SK-N-SH (cell line): ENCODE measurements at regions not wholly inside any gene's neighbourhood (a gene's known extent, or its start where the extent isn't known, plus 50 kb on each side); places are given as distances from the start of the nearest gene placed in this dataset.

Experiments used
- CHD2 ChIP-seq: fragments of 150-350 bp; IDR thresholded peaks from 2 replicates; pipeline ENCODE4 v1.6.1; 2018; ENCODE audit warnings: low read length; ENCODE audit not compliant: partially characterized antibody
- CTCF ChIP-seq: fragments of 200-600 bp; sonication (generic); IDR thresholded peaks from 2 replicates; pipeline ENCODE4 v1.6.1; 2017; ENCODE audit warnings: antibody characterized with exemption, mild to moderate bottlenecking, moderate library complexity
- EP300 ChIP-seq, 2 experiments: IDR thresholded peaks; 2 replicates each; pipeline versions ENCODE4 v1.4.0 to v1.6.1; 2012; ENCODE audit warnings: borderline replicate concordance in 1 of 2, low read depth in 1 of 2, low read length in 1 of 2
- NRF1 ChIP-seq: IDR thresholded peaks from 2 replicates; pipeline ENCODE4 v1.6.1; 2012; ENCODE audit warnings: low read depth, mild to moderate bottlenecking, low read length
- REST ChIP-seq: IDR thresholded peaks from 2 replicates; pipeline ENCODE4 v1.6.1; 2012; ENCODE audit warnings: mild to moderate bottlenecking, low read depth, low read length, moderate library complexity
- TAF1 ChIP-seq: IDR thresholded peaks from 2 replicates; pipeline ENCODE4 v1.6.1; 2012; ENCODE audit warnings: low read depth, mild to moderate bottlenecking, low read length, moderate library complexity, borderline replicate concordance
- TF ChIP-seq, protein P1 (sequence below): fragments of 150-350 bp; IDR thresholded peaks from 2 replicates; pipeline ENCODE4 v1.6.1; 2016; ENCODE audit warnings: mild to moderate bottlenecking, low read depth, low read length

DNA sequence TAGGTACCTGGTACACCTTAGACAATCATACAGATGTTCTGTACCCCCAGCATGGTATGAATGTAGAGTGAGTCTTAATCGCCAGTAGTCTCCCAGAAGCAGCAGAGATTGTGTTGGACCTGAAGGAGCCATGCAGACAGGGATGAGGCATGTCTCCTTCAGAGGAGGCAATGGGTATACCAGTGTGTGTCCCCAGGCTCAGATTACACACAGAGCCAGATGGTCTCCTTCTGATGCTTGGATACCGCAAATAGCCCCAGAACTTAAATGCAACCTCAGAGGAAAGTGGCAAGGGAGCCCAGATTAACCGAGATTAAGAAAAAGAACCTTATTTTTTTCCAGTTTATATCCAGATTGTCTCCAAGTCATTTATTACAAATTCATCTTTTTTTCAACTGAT is 96.8 kb upstream of the C21orf91 start:
- no peak for TF ChIP-seq CTCF
- no peak for TF ChIP-seq CHD2
- TF ChIP-seq, protein P1, sequence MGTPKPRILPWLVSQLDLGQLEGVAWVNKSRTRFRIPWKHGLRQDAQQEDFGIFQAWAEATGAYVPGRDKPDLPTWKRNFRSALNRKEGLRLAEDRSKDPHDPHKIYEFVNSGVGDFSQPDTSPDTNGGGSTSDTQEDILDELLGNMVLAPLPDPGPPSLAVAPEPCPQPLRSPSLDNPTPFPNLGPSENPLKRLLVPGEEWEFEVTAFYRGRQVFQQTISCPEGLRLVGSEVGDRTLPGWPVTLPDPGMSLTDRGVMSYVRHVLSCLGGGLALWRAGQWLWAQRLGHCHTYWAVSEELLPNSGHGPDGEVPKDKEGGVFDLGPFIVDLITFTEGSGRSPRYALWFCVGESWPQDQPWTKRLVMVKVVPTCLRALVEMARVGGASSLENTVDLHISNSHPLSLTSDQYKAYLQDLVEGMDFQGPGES, result no peak
- TF ChIP-seq EP300 (IDR thresholded peaks at IDR 0.05; ENCODE audit: borderline replicate concordance in 1 of 2, low read depth in 1 of 2, low read length in 1 of 2), result no peak
- TF ChIP-seq TAF1, result no peak
- TF ChIP-seq REST, result no peak
- no peak for TF ChIP-seq NRF1
